ENCODE measurements at regions not wholly inside any gene's neighbourhood (a gene's known extent, or its start where the extent isn't known, plus 50 kb on each side); places are given as distances from the start of the nearest gene placed in this dataset.
"Not testable (repeated sequence)": the region's sequence is repeated elsewhere in the genome, so short reads cannot be mapped to it uniquely, and the experiment has no call there.

DNA sequence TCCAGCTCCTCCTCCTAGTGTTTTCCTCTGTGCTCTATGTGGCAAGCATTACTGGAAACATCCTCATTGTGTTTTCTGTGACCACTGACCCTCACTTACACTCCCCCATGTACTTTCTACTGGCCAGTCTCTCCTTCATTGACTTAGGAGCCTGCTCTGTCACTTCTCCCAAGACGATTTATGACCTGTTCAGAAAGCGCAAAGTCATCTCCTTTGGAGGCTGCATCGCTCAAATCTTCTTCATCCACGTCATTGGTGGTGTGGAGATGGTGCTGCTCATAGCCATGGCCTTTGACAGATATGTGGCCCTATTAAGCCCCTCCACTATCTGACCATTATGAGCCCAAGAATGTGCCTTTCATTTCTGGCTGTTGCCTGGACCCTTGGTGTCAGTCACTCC is 64.0 kb downstream of the OR4F15 start:
- DNase-seq (ENCODE audit: low spot score) = not testable (repeated sequence)

DNA sequence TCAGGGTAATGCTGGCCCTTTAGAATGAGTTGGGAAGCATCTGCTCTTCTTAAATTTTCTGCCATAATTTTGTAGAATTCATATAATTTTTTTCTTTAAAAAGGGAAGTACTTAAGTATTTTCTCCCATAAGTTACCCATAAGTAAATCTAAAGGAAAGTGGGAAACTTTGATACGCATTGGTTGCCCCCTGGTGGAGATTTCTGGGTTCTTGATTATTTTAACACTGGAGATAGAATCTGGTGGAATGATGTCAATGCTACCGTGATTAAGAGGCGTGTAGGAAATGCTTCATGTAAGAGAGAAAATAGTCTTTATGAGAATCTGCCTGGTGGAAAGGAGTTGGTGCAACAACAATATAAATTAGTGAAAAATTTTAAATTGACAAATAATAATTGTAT is 65.6 kb downstream of the OR4F15 start:
- DNase-seq (ENCODE audit: low spot score) = not testable (repeated sequence)

DNA sequence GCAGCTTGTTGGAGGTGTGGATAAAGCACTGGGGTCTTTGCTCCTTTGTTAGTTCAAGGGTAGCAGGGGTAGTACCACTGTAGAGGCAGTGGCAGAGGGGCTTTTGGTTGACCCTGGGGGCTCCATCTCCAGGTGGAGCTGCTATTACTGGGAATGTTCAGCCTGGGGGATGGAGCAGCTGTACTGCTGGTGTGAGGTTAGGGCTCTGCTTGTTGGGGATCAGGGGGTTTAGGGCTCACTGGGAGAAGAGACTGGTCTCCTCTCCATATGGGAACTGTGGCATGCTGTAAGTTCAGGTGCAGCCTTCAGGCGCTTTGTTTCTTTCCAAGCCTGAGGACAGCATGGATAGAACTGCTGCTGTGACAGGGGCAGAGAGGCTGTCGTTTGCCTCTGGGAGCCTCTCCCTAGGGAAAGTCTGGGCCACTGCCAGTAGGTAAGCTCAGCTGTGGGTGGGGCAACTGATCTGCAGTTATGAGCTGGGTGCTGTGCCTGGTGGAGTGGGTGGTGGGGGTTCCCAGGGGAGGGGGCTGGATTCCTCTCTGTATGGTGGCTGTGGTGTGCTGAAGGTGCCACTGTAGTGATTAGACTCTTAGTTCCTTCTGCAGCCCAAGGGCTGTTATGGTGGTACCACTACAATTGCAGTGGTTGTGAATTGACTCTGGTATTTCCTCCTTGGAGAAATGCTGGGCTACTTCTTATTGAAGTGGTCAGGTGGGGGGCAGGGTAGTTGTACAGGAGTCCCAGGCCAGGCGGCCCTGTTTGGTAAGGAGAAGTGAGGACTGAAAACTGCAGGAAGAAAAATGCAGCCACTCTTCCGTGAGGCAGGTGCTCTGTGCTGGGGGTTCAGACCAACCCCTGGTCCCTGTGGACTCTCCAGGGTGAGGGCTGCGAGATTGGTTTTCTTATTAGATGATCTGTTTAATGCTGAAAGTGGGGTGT is 100.6 kb downstream of the OR4F15 start:
- not testable (repeated sequence) for DNase-seq (ENCODE audit: low spot score)

DNA sequence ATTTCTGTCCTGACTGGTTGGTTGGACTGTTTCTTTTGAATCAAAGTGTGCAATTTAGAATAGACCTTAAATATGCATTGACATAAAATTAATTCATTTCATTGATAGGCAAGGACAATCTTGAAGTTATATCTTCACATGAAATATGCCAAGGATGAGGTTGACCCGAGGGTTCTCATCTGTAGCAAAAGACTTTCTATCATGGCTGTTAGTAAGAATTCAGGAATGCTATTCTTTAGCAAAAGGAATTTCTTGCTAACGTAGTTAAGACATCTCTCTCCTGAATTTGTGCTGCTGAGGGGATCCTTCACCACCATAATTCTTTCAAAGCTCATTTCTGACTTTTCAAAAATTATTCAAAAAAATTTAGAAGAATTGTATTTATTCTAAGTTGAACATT is 112.6 kb downstream of the OR4F15 start:
- not testable (repeated sequence) for DNase-seq (ENCODE audit: low spot score)

DNA sequence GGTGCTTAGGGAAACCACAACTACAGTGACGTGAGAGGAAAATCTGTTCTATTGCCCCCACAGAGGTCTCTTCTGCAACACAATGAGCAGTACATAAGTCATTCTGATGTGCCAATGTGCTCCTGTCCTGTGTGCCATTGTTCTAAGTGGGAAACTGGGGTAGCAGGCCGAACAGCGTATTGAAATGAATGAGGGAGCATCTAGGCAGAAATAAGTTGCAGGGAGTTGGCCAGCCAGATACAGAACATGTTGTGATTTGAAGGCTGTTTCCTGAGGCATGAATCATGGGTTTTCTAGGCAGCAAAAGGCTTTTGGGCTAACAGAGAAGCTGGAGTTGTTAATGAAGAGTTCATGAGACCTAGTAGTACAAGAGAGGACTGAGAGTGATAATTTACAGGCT is 122.5 kb downstream of the OR4F15 start:
- DNase-seq (ENCODE audit: low spot score) = not testable (repeated sequence)

DNA sequence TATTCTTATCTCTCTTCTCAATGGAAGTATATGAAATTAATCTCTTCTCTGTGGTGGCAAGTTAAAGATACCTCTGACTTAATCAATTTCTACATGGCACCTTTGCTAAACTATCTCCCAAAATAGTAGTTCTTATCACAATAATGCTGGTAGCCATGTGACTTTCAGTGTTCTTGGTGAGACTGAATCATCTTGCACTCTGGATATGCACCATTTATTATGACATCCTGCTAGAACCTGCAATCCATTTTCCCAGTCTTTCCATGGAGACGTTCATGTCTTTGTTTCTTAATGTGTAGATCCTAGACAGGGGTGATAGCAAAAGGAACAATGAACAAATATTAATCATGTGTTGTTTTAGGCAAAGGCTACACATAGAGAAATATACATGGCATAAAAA is 125.4 kb downstream of the OR4F15 start:
- DNase-seq (ENCODE audit: low spot score) = not testable (repeated sequence)

DNA sequence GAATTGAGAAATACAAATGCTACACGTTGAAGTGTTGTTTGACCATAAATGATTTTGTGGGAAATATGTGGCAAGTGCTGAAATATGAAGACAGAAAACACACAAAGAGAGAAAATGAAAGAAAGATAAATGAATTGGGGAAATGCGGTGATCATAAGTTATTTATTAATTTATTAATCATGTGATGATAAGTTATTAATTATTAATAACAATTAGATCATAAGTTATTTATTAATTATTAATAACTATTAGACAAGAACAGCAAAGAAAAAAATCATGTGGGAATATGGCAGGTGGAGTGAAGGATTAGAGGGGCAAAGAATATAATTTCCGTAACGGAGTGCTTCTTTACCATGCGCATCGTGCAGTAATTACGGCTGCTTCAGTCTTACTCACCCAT is 126.6 kb downstream of the OR4F15 start:
- DNase-seq (ENCODE audit: low spot score) = not testable (repeated sequence)

DNA sequence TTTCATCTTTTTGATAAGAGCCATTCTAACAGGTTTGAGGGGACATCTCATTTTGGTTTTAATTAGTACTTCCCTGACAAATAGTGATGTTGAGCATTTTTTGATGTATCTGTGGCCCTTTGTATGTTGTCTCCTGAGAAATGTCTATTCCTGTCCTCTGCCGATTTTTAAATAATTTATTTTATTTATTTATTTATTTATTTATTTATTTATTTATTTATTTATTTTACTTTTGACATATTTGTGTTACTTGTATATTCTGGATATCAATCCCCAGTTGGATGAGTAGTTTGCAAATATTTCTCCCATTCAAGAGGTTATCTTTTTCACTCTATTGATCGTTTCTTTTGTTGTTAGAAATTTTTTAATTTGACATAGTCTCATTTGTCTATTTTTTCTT is 133.9 kb downstream of the OR4F15 start:
- DNase-seq (ENCODE audit: low spot score) = not testable (repeated sequence)

DNA sequence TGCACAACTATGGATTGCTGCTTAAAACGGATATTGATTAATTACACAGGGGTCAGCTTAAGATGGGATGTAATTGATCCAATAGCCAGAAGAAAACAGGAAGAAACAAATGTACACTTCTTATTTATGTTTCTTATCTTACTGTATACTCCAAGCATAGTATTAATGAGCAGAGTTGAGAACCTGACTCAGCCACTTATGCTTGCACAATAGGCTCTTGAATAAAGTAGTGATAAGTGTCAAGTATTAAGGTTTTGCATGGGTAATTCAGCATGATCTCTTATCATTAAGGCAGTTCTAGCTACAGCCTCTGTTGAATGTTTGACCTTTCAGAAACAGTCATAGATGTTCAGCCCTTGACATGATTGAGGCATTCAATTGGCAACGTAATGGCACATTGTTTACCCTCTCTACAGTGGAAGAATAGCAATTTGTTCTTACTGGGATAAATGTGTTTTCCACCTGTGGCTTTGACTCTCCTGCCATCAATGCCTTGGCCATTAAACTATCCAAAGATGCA is 136.5 kb downstream of the OR4F15 start:
- DNase-seq (ENCODE audit: low spot score) = not testable (repeated sequence)

DNA sequence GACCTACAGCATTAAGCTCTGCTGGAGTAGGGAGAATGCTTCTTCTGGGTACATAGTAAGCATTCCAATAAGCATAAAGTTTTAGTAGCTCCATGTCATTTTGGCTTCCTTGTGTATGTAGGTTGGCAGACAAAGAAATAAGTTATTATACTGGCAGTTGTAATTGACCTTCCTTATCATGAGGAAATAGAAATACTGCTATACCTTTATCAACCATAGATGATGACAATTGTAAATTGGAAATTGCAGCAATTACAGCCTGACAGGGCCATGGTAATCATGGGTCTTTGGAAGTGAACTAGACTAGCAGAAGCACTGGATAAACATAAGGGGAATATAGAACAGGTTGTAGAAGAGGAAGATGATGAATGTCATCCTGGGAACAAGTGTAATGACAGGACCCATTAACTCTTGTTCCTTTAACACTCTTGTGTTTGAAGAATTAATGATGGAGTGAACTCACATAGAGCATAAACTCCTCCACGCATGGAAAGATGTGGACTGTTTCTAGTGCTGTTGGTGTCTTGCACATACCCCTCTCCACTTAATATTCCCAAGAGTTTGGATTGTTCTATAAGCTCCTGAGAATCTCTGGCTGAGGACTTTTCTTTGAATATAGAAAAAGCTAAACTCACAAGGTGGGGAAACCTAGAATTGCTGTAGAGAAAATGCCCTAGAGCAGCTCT is 137.5 kb downstream of the OR4F15 start:
- DNase-seq (ENCODE audit: low spot score) = not testable (repeated sequence)

DNA sequence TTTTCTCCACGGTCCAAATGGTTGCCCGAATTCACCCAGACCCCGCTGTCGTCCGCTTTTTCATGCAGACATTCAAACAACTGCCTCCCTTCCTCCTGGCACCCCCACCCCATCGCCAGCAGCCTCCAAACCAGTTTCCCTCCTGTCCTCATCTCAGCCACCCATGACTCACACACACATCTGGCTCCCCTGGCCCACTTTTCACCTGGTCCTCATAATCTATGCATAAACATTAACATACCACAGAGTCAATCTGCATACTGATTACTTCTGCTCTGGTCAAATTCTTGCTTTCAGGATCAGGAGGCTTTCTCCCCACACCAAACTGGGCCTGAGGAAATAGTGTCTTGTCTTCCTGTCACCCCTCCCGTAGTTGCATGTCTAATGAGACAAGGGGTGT is 142.0 kb downstream of the OR4F15 start:
- DNase-seq (ENCODE audit: low spot score) = not testable (repeated sequence)

DNA sequence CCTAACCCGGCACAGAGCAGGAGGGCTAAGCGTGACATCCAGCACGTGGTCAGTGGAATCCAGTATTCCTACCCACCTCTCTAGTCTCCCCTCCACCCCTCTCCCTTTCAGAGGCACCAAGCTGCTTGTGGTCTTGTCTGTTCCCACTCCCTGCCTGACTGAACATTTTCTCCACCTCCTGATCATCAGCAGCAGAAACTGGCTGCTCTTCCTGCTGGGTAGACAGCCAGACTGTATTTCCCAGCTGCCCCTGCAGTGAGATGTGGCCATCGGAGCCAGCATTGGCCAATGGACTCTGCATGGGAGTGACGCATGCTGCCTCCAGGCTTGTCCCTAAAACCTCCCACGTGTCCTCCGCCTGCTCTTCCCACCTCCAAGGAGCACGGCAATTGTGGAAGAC is 143.8 kb downstream of the OR4F15 start:
- DNase-seq (ENCODE audit: low spot score) = not testable (repeated sequence)

DNA sequence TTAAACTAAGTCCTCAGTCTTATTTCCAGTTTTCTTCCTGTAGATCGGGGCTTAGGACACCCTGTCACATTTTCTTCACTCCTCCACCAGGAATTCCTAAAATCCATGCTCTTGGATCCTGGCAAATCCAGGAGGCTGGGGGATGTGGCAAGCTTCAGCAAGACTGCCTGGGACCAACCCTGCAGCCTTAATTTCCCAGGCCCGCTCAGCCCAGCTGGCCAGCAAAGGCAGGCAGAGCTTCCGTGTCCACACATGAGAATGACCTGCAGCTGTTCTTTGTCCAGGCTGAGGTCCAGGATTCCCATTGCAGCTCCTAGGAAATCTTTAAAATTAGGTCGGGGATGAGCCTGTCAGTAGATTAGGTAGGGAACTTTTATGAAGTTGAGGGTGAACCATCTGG is 146.7 kb downstream of the OR4F15 start:
- not testable (repeated sequence) for DNase-seq (ENCODE audit: low spot score)

DNA sequence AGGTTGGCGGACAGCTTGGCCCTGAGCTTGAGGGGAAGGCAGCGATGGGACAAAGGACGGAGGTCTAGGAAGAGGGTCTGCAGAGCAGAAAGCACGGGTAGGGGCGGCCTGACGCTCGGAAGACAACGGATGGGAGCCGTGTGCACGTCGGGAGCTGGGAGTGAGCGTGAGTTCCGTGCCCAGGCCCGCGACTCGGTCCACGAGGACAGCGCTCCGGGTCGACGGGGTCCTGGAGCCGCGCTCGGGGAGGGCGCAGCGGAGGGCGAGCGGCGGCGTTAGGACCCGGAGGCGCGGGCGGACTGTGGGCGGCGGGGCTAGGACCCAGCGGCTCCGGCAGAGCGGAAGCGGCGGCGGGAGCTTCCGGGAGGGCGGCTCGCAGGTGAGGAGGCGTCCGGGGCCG is 149.3 kb downstream of the OR4F15 start:
- not testable (repeated sequence) for DNase-seq (ENCODE audit: low spot score)

DNA sequence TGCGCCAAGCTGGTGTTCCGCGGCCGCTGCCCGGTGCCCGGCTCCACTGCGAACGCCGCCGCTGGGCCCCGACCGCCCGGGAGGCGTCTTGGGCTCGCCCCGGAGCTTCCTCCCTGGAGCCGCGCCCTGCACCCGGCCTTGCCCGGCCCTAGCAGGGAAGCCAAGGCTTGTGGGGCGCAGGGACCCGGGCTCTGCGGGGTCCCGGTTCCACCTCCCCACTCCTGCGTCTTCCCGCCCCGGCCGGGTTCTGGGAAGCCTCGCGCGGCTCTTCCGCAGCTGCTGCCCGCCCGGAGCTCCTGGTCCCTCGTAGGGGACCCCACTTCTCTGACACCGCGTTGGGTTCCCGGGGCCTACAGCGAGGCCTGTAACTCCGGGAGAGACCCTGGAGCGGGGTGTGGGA is 149.8 kb downstream of the OR4F15 start:
- not testable (repeated sequence) for DNase-seq (ENCODE audit: low spot score)

DNA sequence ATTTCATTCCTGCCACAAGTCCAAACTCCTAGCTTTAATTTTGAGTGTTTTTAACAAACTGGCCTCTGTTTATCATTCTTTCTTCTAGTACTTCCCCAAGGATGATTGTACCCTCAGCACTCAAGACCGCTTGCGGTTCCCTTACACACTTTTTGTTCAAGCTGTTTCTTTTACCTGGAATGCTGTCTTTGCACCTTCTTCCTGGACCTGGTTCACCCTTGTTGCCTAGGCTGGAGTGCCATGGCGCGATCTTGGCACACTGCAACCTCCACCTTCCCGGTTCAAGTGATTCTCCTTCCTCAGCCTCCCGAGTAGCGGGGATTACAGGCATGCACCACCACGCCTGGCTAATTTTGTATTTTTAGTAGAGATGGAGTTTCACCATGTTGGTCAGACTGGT is 151.7 kb downstream of the OR4F15 start:
- DNase-seq (ENCODE audit: low spot score) = not testable (repeated sequence)

DNA sequence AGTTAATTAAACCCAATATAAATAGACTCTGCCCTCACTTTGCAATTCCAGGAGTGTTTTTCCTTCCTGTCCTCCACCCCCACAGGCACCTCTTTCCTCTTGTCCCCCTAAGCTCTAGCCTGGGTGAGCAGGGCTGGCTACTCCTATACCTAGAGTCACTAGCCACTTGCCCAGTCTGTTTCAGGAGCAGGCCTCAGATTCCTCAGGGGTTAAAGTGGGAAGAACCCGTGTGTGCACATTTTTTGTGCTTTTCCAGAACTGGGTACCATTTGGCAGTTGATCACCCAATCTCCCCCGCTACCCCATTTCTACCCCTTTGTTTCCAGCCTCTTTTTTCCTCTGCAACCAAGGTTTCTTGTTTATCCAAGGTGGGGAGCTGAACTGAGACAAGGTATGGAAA is 153.4 kb downstream of the OR4F15 start:
- DNase-seq (ENCODE audit: low spot score) = not testable (repeated sequence)

DNA sequence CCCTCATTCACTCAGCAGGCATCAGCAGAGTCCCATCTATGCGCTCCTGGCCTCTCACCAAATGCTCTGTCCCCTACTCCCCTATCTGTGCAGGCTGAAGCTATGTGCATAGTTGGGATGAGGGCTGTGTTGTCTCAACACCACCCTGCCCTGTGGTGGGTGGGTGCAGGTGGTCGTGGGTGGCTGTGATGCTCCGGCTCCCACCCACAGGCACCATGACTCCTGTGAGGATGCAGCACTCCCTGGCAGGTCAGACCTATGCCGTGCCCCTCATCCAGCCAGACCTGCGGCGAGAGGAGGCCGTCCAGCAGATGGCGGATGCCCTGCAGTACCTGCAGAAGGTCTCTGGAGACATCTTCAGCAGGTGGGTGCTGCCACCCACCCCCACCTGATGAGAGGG is 153.9 kb downstream of the OR4F15 start:
- DNase-seq (ENCODE audit: low spot score) = not testable (repeated sequence)

DNA sequence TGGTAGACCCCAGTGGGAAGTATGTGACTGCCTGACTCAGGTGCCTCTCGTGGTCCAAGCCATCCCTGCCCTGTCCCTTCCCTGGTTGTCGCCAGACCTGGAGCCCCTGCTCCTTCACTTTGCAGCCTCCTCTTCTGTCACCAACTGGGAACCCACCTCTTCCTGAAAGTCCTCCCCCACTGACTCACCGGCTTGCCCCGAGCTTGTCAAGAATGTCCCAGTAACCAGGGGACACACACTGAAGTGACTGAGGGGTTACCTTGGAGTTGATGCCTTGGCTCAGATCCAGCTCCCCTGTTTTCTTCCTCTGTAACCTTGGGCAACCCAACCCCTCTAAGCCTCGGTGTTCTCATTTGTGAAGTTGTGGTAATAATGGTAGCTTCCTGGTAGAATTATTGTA is 155.4 kb downstream of the OR4F15 start:
- not testable (repeated sequence) for DNase-seq (ENCODE audit: low spot score)

DNA sequence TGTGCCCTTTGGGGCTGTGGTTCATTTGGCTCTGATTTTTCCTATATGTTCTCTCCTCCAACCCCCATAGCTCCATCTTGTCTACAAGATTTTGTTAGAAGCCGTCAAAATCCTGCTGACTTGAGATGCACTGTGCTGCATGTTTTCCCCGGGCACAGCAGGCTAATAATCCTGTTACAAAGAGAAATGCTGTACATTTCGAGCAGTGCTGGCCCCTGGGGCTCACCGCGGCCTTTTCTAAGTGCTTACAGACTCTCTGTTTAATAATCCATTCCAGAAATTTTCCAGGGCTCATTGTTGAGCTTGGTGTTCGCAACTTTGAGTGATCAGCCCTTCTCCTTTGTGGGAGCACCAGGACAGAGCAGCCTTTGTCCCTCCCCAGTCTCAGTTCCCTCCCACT is 158.6 kb downstream of the OR4F15 start:
- not testable (repeated sequence) for DNase-seq (ENCODE audit: low spot score)

DNA sequence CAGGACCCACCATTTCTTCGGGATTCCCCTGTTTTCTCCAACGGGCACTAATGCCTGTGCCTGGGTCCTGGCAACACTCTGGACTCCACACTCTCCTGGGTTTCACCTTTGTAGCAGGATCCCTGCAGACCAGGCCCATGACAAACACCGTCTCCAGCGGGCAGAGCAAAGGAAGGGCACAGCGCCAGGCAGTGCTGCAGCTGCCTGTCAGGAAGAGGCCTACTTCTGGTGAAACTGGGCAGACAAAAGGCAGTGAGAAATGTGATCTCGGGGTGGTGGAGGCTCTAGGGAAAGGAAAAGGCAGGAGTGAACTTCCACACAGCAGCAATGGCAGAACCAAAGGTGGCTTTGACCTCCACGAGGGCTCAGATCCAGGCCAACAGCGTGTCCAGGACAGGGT is 165.3 kb downstream of the OR4F15 start:
- not testable (repeated sequence) for DNase-seq (ENCODE audit: low spot score)

DNA sequence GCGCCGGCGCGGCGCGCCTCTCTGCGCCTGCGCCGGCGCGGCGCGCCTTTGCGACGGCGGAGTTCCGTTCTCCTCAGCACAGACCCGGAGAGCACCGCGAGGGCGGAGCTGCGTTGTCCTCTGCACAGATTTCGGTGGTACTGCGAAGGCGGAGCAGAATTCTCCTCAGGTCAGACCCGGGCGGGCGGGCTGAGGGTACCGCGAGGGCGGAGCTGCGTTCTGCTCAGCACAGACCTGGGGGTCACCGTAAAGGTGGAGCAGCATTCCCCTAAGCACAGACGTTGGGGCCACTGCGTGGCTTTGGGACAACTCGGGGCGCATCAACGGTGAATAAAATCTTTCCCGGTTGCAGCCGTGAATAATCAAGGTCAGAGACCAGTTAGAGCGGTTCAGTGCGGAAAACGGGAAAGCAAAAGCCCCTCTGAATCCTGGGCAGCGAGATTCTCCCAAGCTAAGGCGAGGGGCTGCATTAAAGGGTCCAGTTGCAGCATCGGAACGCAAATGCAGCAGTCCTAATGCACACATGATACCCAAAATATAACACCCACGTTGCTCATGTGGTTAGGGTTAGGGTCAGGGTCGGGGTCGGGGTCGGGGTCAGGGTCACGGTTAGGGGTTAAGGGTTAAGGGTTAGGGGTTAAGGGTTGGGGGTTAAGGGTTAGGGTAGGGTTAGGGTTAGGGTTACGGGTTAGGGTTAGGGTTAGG is 168.4 kb downstream of the OR4F15 start:
- peak; percentile 17 for DNase-seq (ENCODE audit: low spot score)
